ENCODE measurements at regions not wholly inside any gene's neighbourhood (a gene's known extent, or its start where the extent isn't known, plus 50 kb on each side); places are given as distances from the start of the nearest gene placed in this dataset.

GRCh38 chr1:30248774-30249173 lies 474.6 kb downstream of the MATN1 start:
- no peak overlapping the region for H3K4me3 ChIP-seq
- TF ChIP-seq EP300 (IDR thresholded peaks at IDR 0.05) (no peak), POLR2A (IDR thresholded peaks at IDR 0.05) (no peak)
- H3K36me3 ChIP-seq = no peaks in the 10 kb centered on the region
- H3K4me1 ChIP-seq = no peaks in the 10 kb centered on the region
- peaks cover 88% of the 10 kb centered on the region for H3K27me3 ChIP-seq
- no peaks in the 10 kb centered on the region for H3K9me3 ChIP-seq
- H3K27ac ChIP-seq = no peak overlapping the region
- WGBS, 2 donors (ENCODE audit: low coverage in 1 of 2) = 34 to 40% methylated on average over 1 to 3 of the region's 3 CpGs
- no peak for ATAC-seq

DNA sequence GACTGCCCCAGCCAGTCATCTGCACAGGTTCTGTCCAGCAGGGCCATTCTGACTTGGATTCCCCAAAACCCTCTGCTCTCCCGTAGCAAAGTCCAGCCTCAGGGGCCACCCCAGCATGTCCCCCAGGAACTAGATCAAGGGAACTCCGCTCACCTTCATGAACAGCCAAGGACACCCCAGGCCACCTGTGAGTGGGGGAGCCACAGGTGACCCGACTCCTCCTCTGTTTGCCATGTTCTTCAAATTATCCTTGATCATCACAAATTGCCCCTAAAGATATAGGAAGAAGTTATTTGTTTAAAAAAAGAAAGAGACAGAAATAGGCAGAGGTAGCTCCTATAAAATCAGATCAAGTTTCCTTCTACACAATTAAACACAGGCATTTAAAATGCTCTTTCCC lies 475.0 kb downstream of the MATN1 start:
- Histone ChIP-seq H3K36me3 (no peaks in the 10 kb centered on the region), H3K27me3 (peaks cover 87% of the 10 kb centered on the region), H3K9me3 (no peaks in the 10 kb centered on the region), H3K27ac (no peak overlapping the region), H3K4me1 (no peaks in the 10 kb centered on the region), H3K4me3 (no peak overlapping the region)
- no peak for ATAC-seq
- WGBS, 2 donors (ENCODE audit: low coverage in 1 of 2) = 94 to 100% methylated on average over 2 of the region's 3 CpGs
- no peak for TF ChIP-seq CTCF (IDR thresholded peaks at IDR 0.05)
- no peak for TF ChIP-seq POLR2AphosphoS5 (IDR thresholded peaks at IDR 0.05)
- no peak for TF ChIP-seq POLR2A (IDR thresholded peaks at IDR 0.05)
- no peak for TF ChIP-seq EP300 (IDR thresholded peaks at IDR 0.05)

DNA sequence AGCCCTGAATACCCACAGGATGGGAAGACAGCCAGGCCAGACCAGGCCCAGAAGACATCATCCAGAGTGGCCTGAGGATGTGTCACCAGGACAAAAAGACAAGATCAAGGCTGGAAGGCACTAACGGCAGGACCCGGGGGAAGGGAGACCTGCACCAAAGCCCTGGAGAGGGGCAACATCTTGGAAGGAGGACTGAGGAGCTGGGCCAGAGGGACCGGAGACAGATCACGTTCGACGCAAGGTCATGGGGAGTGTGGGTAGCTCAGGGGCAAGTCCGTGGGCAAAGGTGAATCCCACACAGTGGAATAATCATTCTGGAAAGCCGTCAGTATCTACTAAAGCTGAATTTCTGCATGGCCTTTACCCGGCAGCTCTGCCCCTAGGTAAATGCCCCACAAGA lies 478.6 kb downstream of the MATN1 start:
- Histone ChIP-seq H3K36me3 (no peaks in the 10 kb centered on the region), H3K27ac (no peak overlapping the region), H3K27me3 (peaks cover 81% of the 10 kb centered on the region), H3K4me3 (no peak overlapping the region), H3K9me3 (no peaks in the 10 kb centered on the region), H3K4me1 (no peaks in the 10 kb centered on the region)
- 90 to 91% methylated on average over 4 to 9 of the region's 9 CpGs for WGBS, 2 donors (ENCODE audit: low coverage in 1 of 2)
- TF ChIP-seq EP300 (IDR thresholded peaks at IDR 0.05) = no peak
- no peak for TF ChIP-seq CTCF (IDR thresholded peaks at IDR 0.05)
- TF ChIP-seq POLR2A (IDR thresholded peaks at IDR 0.05) = no peak
- no peak for TF ChIP-seq POLR2AphosphoS5 (IDR thresholded peaks at IDR 0.05)
- no peak for ATAC-seq

DNA sequence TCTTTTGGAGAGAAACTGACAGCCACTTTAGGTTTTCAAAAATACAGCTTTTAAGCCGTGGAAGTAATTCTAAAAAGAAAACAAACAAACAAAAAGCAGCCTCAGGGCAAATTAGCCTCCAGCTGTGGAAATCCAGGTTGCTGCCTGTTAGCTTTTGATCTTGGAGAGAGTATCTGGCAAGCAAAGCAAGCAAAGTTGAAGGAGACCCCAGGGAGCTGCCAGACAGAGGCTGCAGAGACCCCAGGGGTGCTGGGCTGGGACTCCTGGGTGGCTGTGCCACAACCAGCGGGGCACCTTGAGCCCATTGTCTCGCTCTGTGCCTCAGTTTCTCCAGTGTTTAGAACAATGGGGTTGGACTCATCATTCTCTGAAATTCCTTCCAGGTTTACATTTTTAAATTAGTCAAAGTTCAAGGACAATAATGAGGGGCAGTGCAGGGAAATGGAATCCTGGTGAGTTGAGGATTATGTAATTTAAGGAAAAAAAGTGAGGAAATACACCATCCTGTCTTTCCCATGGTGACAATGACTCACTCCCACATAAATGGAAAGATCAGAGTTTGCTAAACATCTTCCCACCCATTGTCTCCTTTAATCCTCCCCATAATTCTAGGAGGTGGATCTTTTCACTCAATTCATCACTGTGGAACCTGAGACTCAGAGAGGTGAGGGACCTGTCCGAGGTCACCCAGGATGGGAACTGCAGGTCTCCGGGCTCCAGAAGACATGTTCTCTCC lies 480.5 kb downstream of the MATN1 start:
- TF ChIP-seq POLR2AphosphoS5 (IDR thresholded peaks at IDR 0.05) = no peak
- 10 to 40% methylated on average over 1 to 2 of the region's 5 CpGs for WGBS, 2 donors (ENCODE audit: low coverage in 1 of 2)

GRCh38 chr1:30242168-30242567 lies 481.2 kb downstream of the MATN1 start:
- H3K4me3 ChIP-seq = no peak overlapping the region
- H3K27me3 ChIP-seq = peaks cover 66% of the 10 kb centered on the region
- 55 to 66% methylated on average over 7 to 9 of the region's 9 CpGs for WGBS, 2 donors (ENCODE audit: low coverage in 1 of 2)
- no peak for ATAC-seq
- TF ChIP-seq POLR2AphosphoS5 (IDR thresholded peaks at IDR 0.05) (no peak), CTCF (IDR thresholded peaks at IDR 0.05) (no peak), POLR2A (IDR thresholded peaks at IDR 0.05) (no peak)
- H3K4me1 ChIP-seq = no peaks in the 10 kb centered on the region
- no peak overlapping the region for H3K27ac ChIP-seq
- H3K36me3 ChIP-seq = no peaks in the 10 kb centered on the region
- peaks cover 0 to 4% (median 0%) of the 10 kb centered on the region in 3 donors for H3K9me3 ChIP-seq

More for the DNA sequence above, 480.5 kb downstream of the MATN1 start:
- no peaks in the 10 kb centered on the region for H3K4me1 ChIP-seq
- no peak overlapping the region for H3K27ac ChIP-seq
- no peak overlapping the region for H3K4me3 ChIP-seq
- H3K27me3 ChIP-seq = peaks cover 74% of the 10 kb centered on the region
- H3K36me3 ChIP-seq = no peaks in the 10 kb centered on the region
- ATAC-seq = no peak
- H3K9me3 ChIP-seq = peaks cover 0 to 4% (median 0%) of the 10 kb centered on the region in 3 donors

DNA sequence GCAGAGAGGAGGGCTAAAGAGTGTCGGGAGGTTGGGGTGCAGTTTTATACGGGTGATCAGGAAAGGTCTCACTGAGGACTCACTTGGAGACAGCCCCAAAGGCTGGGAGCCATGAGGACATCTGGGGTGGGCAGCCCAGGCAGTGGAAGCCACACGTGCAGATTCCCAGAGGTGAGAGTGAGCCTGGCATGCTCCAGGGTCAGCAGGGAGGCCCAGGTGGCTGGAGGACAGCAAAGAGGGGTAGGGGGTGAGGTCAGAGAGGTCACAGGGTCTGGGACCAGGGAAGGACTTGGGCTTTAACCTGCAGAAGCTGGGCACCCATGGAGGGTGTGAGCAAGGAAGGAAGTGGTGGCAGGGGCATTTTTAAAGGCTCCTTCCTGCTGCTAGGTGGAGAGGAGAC lies 481.7 kb downstream of the MATN1 start:
- Histone ChIP-seq H3K4me1 (no peaks in the 10 kb centered on the region), H3K27ac (no peak overlapping the region), H3K36me3 (no peaks in the 10 kb centered on the region), H3K27me3 (peaks cover 62% of the 10 kb centered on the region), H3K4me3 (no peak overlapping the region), H3K9me3 (peaks cover 0 to 4% (median 0%) of the 10 kb centered on the region in 3 donors)
- ATAC-seq = no peak
- no peak for TF ChIP-seq EP300 (IDR thresholded peaks at IDR 0.05)
- no peak for TF ChIP-seq POLR2A (IDR thresholded peaks at IDR 0.05)
- TF ChIP-seq CTCF (IDR thresholded peaks at IDR 0.05) = no peak
- no peak for TF ChIP-seq POLR2AphosphoS5 (IDR thresholded peaks at IDR 0.05)
- WGBS, 2 donors (ENCODE audit: low coverage in 1 of 2) = 12 to 32% methylated on average over 3 of the region's 3 CpGs
